CD4-positive, CD25-positive, alpha-beta regulatory T cell (primary cell): ENCODE measurements at regions not wholly inside any gene's neighbourhood (a gene's known extent, or its start where the extent isn't known, plus 50 kb on each side); places are given as distances from the start of the nearest gene placed in this dataset.

Experiments
- ATAC-seq, 2 donors: fragments of 150-1000 bp; cut with Tn5 transposase; one replicate each; pipeline ENCODE4 v1.10.0; 2021; ENCODE audit warnings: low read depth in 2 of 2, moderate number of reproducible peaks in 2 of 2, moderate library complexity in 1 of 2
- DNase-seq, 3 donors: peaks; one replicate each; pipeline versions ENCODE4 v3.0.0 to v3.0.0-alpha.2; 2012 to 2022; ENCODE audit warnings: mixed read lengths in 1 of 3
- H3K27ac ChIP-seq: one replicate; pipeline ENCODE4 v1.7.0; 2013; ENCODE audit warnings: mild to moderate bottlenecking, low read length; ENCODE audit not compliant: insufficient read depth, poor library complexity, severe bottlenecking
- H3K27me3 ChIP-seq: one replicate; pipeline ENCODE4 v1.7.0; 2013; ENCODE audit warnings: low read length; ENCODE audit not compliant: control insufficient read depth, insufficient read depth
- H3K36me3 ChIP-seq: one replicate; pipeline ENCODE4 v1.7.0; 2013; ENCODE audit warnings: mild to moderate bottlenecking, low read length, moderate library complexity; ENCODE audit not compliant: control insufficient read depth, insufficient read depth
- H3K4me1 ChIP-seq: 2 replicates; pipeline ENCODE4 v1.7.0; 2013; ENCODE audit warnings: mild to moderate bottlenecking, low read length; ENCODE audit not compliant: insufficient read depth, control insufficient read depth, poor library complexity, severe bottlenecking
- H3K4me3 ChIP-seq: one replicate; pipeline ENCODE4 v1.7.0; 2013; ENCODE audit warnings: low read depth, mild to moderate bottlenecking, low read length, moderate library complexity
- H3K9me3 ChIP-seq, 2 experiments: 1 replicate in 1 of 2; 2 replicates in 1 of 2; pipeline ENCODE4 v1.7.0; 2013; ENCODE audit warnings: low read length in 2 of 2, mild to moderate bottlenecking in 1 of 2, moderate library complexity in 1 of 2; ENCODE audit not compliant: control insufficient read depth in 2 of 2
- H3K27ac Mint-ChIP-seq, 3 donors: one replicate each; pipeline ENCODE4 v1.8.0; 2020 to 2022; ENCODE audit warnings: mild to moderate bottlenecking in 3 of 3, mixed read lengths in 3 of 3, moderate library complexity in 2 of 3
- H3K27me3 Mint-ChIP-seq: one replicate; pipeline ENCODE4 v1.8.0; 2022; ENCODE audit warnings: mild to moderate bottlenecking, mixed read lengths
- H3K36me3 Mint-ChIP-seq: one replicate; pipeline ENCODE4 v1.8.0; 2020; ENCODE audit warnings: mixed read lengths
- H3K4me1 Mint-ChIP-seq, 4 donors: one replicate each; pipeline ENCODE4 v1.8.0; 2020 to 2022; ENCODE audit warnings: mixed read lengths in 4 of 4, mild to moderate bottlenecking in 1 of 4
- H3K4me3 Mint-ChIP-seq, 4 donors: one replicate each; pipeline ENCODE4 v1.8.0; 2020 to 2022; ENCODE audit warnings: mild to moderate bottlenecking in 4 of 4, mixed read lengths in 4 of 4, moderate library complexity in 3 of 4
- H3K9me3 Mint-ChIP-seq, 7 donors: one replicate each; pipeline ENCODE4 v1.8.0; 2020 to 2022; ENCODE audit warnings: mixed read lengths in 7 of 7, mild to moderate bottlenecking in 3 of 7, moderate library complexity in 2 of 7

- no peak overlapping the region for H3K27ac ChIP-seq
- H3K4me1 Mint-ChIP-seq, result no peaks in the 10 kb centered on the region
- peaks cover 0 to 9% (median 2%) of the 10 kb centered on the region in 7 donors for H3K9me3 Mint-ChIP-seq
- H3K27me3 Mint-ChIP-seq, result no peaks in the 10 kb centered on the region
- H3K4me3 ChIP-seq, result no peak overlapping the region
- no peaks in the 10 kb centered on the region for H3K9me3 ChIP-seq
- DNase-seq, result no peak
- no peaks in the 10 kb centered on the region for H3K36me3 ChIP-seq
- H3K36me3 Mint-ChIP-seq, result no peaks in the 10 kb centered on the region
- no peaks in the 10 kb centered on the region for H3K27me3 ChIP-seq
- no peaks in the 10 kb centered on the region for H3K4me1 ChIP-seq
- ATAC-seq, result no peak
- no peak overlapping the region for H3K4me3 Mint-ChIP-seq
- H3K27ac Mint-ChIP-seq, result no peak overlapping the region
These were observed 262.2 kb downstream of the AJAP1 start for GRCh38 chr1:4916610-4917009.

- Histone ChIP-seq H3K4me1 (no peaks in the 10 kb centered on the region), H3K36me3 (no peaks in the 10 kb centered on the region), H3K27me3 (no peaks in the 10 kb centered on the region), H3K9me3 (no peaks in the 10 kb centered on the region), H3K27ac (no peak overlapping the region), H3K4me3 (no peak overlapping the region)
- H3K4me1 Mint-ChIP-seq, result no peaks in the 10 kb centered on the region
- no peaks in the 10 kb centered on the region for H3K36me3 Mint-ChIP-seq
- ATAC-seq, result no peak
- H3K4me3 Mint-ChIP-seq, result no peak overlapping the region
- no peak overlapping the region for H3K27ac Mint-ChIP-seq
- no peaks in the 10 kb centered on the region for H3K27me3 Mint-ChIP-seq
- H3K9me3 Mint-ChIP-seq, result peaks cover 0 to 6% (median 2%) of the 10 kb centered on the region in 7 donors
- no peak for DNase-seq
These were observed 260.7 kb downstream of the AJAP1 start for GRCh38 chr1:4915154-4915553.

GRCh38 chr1:4908486-4908885 lies 254.1 kb downstream of the AJAP1 start:
- no peaks in the 10 kb centered on the region for H3K9me3 Mint-ChIP-seq
- H3K27me3 Mint-ChIP-seq, result no peaks in the 10 kb centered on the region
- ATAC-seq, result no peak
- no peak overlapping the region for H3K4me3 Mint-ChIP-seq
- no peaks in the 10 kb centered on the region for H3K4me1 Mint-ChIP-seq
- no peak for DNase-seq
- H3K4me3 ChIP-seq, result no peak overlapping the region
- no peaks in the 10 kb centered on the region for H3K9me3 ChIP-seq
- H3K36me3 ChIP-seq, result no peaks in the 10 kb centered on the region
- H3K27ac Mint-ChIP-seq, result no peak overlapping the region
- no peaks in the 10 kb centered on the region for H3K27me3 ChIP-seq
- H3K36me3 Mint-ChIP-seq, result no peaks in the 10 kb centered on the region
- no peaks in the 10 kb centered on the region for H3K4me1 ChIP-seq
- no peak overlapping the region for H3K27ac ChIP-seq

GRCh38 chr1:4894566-4894965 lies 240.2 kb downstream of the AJAP1 start:
- ATAC-seq, result no peak
- no peaks in the 10 kb centered on the region for H3K27me3 ChIP-seq
- no peak for DNase-seq
- H3K27ac ChIP-seq, result no peak overlapping the region
- no peaks in the 10 kb centered on the region for H3K4me1 ChIP-seq
- no peaks in the 10 kb centered on the region for H3K9me3 ChIP-seq
- Mint-ChIP-seq H3K9me3 (peaks cover 0 to 14% (median 4%) of the 10 kb centered on the region in 7 donors), H3K27ac (no peak overlapping the region), H3K4me3 (no peak overlapping the region), H3K4me1 (no peaks in the 10 kb centered on the region), H3K36me3 (no peaks in the 10 kb centered on the region), H3K27me3 (no peaks in the 10 kb centered on the region)
- no peaks in the 10 kb centered on the region for H3K36me3 ChIP-seq
- H3K4me3 ChIP-seq, result no peak overlapping the region

- peaks cover 5% of the 10 kb centered on the region for H3K27me3 Mint-ChIP-seq
- H3K36me3 Mint-ChIP-seq, result no peaks in the 10 kb centered on the region
- no peaks in the 10 kb centered on the region for H3K4me1 Mint-ChIP-seq
- H3K27ac Mint-ChIP-seq, result no peak overlapping the region
- Histone ChIP-seq H3K36me3 (no peaks in the 10 kb centered on the region), H3K4me1 (no peaks in the 10 kb centered on the region), H3K27ac (no peak overlapping the region), H3K4me3 (no peak overlapping the region), H3K27me3 (no peaks in the 10 kb centered on the region), H3K9me3 (no peaks in the 10 kb centered on the region)
- DNase-seq (no peak), ATAC-seq (no peak)
- H3K9me3 Mint-ChIP-seq, result no peaks in the 10 kb centered on the region
- no peak overlapping the region for H3K4me3 Mint-ChIP-seq
These were observed 226.2 kb downstream of the AJAP1 start for GRCh38 chr1:4880626-4881025.

GRCh38 chr1:4877426-4877825 lies 223.0 kb downstream of the AJAP1 start:
- Histone ChIP-seq H3K36me3 (no peaks in the 10 kb centered on the region), H3K27me3 (no peaks in the 10 kb centered on the region), H3K4me3 (no peak overlapping the region), H3K4me1 (no peaks in the 10 kb centered on the region), H3K27ac (no peak overlapping the region), H3K9me3 (no peaks in the 10 kb centered on the region)
- ATAC-seq, result no peak
- Mint-ChIP-seq H3K36me3 (no peaks in the 10 kb centered on the region), H3K4me1 (no peaks in the 10 kb centered on the region), H3K9me3 (peaks cover 0 to 3% (median 0%) of the 10 kb centered on the region in 7 donors), H3K27me3 (peaks cover 1% of the 10 kb centered on the region), H3K4me3 (no peak overlapping the region), H3K27ac (no peak overlapping the region)
- DNase-seq, result no peak

GRCh38 chr1:4871373-4871772 lies 217.0 kb downstream of the AJAP1 start:
- H3K4me1 Mint-ChIP-seq, result no peaks in the 10 kb centered on the region
- H3K36me3 ChIP-seq, result no peaks in the 10 kb centered on the region
- peaks cover 9% of the 10 kb centered on the region for H3K27me3 Mint-ChIP-seq
- peaks cover 0 to 4% (median 0%) of the 10 kb centered on the region in 7 donors for H3K9me3 Mint-ChIP-seq
- no peak for ATAC-seq
- H3K27ac Mint-ChIP-seq, result no peak overlapping the region
- no peak overlapping the region for H3K27ac ChIP-seq
- no peak overlapping the region for H3K4me3 Mint-ChIP-seq
- no peak overlapping the region for H3K4me3 ChIP-seq
- no peaks in the 10 kb centered on the region for H3K4me1 ChIP-seq
- no peaks in the 10 kb centered on the region for H3K9me3 ChIP-seq
- H3K27me3 ChIP-seq, result no peaks in the 10 kb centered on the region
- H3K36me3 Mint-ChIP-seq, result no peaks in the 10 kb centered on the region
- DNase-seq, result no peak

GRCh38 chr1:4868521-4868920 lies 214.1 kb downstream of the AJAP1 start:
- peaks cover 9% of the 10 kb centered on the region for H3K27me3 Mint-ChIP-seq
- Histone ChIP-seq H3K27ac (no peak overlapping the region), H3K9me3 (no peaks in the 10 kb centered on the region), H3K4me1 (no peaks in the 10 kb centered on the region), H3K4me3 (no peak overlapping the region), H3K27me3 (no peaks in the 10 kb centered on the region), H3K36me3 (no peaks in the 10 kb centered on the region)
- H3K36me3 Mint-ChIP-seq, result no peaks in the 10 kb centered on the region
- H3K4me3 Mint-ChIP-seq, result no peak overlapping the region
- ATAC-seq (no peak), DNase-seq (no peak)
- H3K4me1 Mint-ChIP-seq, result no peaks in the 10 kb centered on the region
- no peak overlapping the region for H3K27ac Mint-ChIP-seq
- peaks cover 0 to 5% (median 0%) of the 10 kb centered on the region in 7 donors for H3K9me3 Mint-ChIP-seq
